Esophagus squamous epithelium (tissue), 5 donors: ENCODE measurements at regions not wholly inside any gene's neighbourhood (a gene's known extent, or its start where the extent isn't known, plus 50 kb on each side); places are given as distances from the start of the nearest gene placed in this dataset.
"Not testable (repeated sequence)": the region's sequence is repeated elsewhere in the genome, so short reads cannot be mapped to it uniquely, and the experiment has no call there.

Experiments
- DNase-seq: peaks from one replicate; lab custom pipeline; 2025; lab: John Stamatoyannopoulos, UW
- H3K27ac ChIP-seq, 4 donors: fragments of 200-600 bp; sonication (generic); one replicate each; pipeline ENCODE4 v1.5.1; 2016 to 2019; ENCODE audit warnings: mild to moderate bottlenecking in 1 of 4
- H3K27me3 ChIP-seq, 4 donors: fragments of 200-600 bp; sonication (generic); 1 replicate in 3 of 4; 2 replicates in 1 of 4; pipeline versions ENCODE4 v1.5.1 to v1.6.0; 2017 to 2021; ENCODE audit warnings: antibody characterized with exemption in 1 of 4
- H3K36me3 ChIP-seq, 3 donors: fragments of 200-600 bp; sonication (generic); one replicate each; pipeline ENCODE4 v1.5.1; 2016 to 2019
- H3K4me1 ChIP-seq, 3 donors: fragments of 200-600 bp; sonication (generic); one replicate each; pipeline ENCODE4 v1.5.1; 2017 to 2019
- H3K4me3 ChIP-seq, 4 donors: fragments of 200-600 bp; sonication (generic); 1 replicate in 3 of 4; 2 replicates in 1 of 4; pipeline ENCODE4 v1.5.1; 2016 to 2019; ENCODE audit warnings: mild to moderate bottlenecking in 2 of 4, moderate library complexity in 1 of 4
- H3K9me3 ChIP-seq, 3 donors: fragments of 200-600 bp; sonication (generic); one replicate each; pipeline ENCODE4 v1.5.1; 2016 to 2019
- POLR2A ChIP-seq, 4 donors: fragments of 450-650 bp; IDR thresholded peaks; one replicate each; pipeline ENCODE4 v1.6.1; 2017; ENCODE audit warnings: antibody characterized with exemption in 4 of 4, mild to moderate bottlenecking in 4 of 4, moderate library complexity in 3 of 4
- WGBS, 2 donors: methylation state at CpG; one replicate each; pipeline ENCODE4 v1.1.5; 2018; 5-methylcytosine and 5-hydroxymethylcytosine counted together
- intact Hi-C: fragments of 100-400 bp; cut with DNase I; formaldehyde crosslinking; loops from one replicate; pipeline ENCODE4 v1.15.0; 2022
- TF ChIP-seq, protein P1 (sequence below), 6 experiments: fragments of 450-650 bp in 4 of 6; fragments of 200-600 bp in 2 of 6; sonication (generic) in 2 of 6; IDR thresholded peaks; one replicate each; pipeline ENCODE4 v1.5.1; 2016 to 2019; ENCODE audit warnings: antibody characterized with exemption in 6 of 6, mild to moderate bottlenecking in 4 of 6, moderate library complexity in 4 of 6
- donor health status: DM: yes; HTN: yes; CAD: no.

DNA sequence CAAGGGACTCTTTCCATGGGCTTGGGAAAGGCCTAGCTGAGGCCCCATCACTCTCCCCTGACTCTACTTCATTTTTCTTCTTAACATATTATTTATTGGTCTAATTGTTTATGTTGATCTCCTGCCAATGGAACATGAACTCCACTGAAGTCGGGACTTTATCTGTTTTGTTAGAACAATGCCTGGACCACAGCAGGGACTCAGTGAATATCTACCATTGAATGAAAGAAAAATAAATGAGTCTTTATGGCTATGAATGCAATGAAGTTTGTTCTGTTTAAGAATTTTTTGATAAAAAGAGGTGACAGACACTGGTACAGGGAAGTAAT is 112.3 kb downstream of the ADAMTS15 start:
- Histone ChIP-seq H3K36me3 (no peaks in the 10 kb centered on the region), H3K4me1 (no peaks in the 10 kb centered on the region), H3K9me3 (no peaks in the 10 kb centered on the region), H3K27ac (no peak overlapping the region), H3K4me3 (no peak overlapping the region), H3K27me3 (no peaks in the 10 kb centered on the region)
- 33 to 56% methylated on average over 1 of the region's 1 CpG for WGBS, 2 donors
- no peak for DNase-seq
- no peak for TF ChIP-seq POLR2A (IDR thresholded peaks at IDR 0.05)
- intact Hi-C loops, result no loop called here

DNA sequence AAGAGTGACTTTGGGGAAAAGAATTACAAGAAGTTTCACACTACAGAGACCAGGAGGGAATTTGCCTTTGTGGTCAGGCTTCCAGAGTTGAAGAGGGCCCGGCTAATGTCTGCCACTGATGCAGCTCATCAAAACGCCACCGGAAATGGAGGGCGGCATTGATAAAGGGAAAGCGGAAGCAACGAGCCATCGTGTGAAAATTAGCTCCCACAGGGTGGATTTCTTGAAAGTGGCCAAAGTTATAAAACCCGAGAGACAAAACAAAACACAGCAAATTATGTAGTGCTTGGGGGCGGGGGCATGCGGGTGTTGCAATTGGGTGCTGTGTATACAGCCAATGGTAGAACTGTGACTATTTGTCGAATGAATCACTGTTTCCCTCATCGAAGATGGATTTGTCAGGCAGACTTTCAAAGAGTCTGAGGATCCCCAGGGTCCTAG is 113.0 kb downstream of the ADAMTS15 start:
- TF ChIP-seq, protein P1, sequence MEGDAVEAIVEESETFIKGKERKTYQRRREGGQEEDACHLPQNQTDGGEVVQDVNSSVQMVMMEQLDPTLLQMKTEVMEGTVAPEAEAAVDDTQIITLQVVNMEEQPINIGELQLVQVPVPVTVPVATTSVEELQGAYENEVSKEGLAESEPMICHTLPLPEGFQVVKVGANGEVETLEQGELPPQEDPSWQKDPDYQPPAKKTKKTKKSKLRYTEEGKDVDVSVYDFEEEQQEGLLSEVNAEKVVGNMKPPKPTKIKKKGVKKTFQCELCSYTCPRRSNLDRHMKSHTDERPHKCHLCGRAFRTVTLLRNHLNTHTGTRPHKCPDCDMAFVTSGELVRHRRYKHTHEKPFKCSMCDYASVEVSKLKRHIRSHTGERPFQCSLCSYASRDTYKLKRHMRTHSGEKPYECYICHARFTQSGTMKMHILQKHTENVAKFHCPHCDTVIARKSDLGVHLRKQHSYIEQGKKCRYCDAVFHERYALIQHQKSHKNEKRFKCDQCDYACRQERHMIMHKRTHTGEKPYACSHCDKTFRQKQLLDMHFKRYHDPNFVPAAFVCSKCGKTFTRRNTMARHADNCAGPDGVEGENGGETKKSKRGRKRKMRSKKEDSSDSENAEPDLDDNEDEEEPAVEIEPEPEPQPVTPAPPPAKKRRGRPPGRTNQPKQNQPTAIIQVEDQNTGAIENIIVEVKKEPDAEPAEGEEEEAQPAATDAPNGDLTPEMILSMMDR (IDR thresholded peaks at IDR 0.05), result no peak
- TF ChIP-seq POLR2A (IDR thresholded peaks at IDR 0.05), result no peak
- DNase-seq, result no peak
- H3K4me3 ChIP-seq, result no peak overlapping the region
- H3K27me3 ChIP-seq, result no peaks in the 10 kb centered on the region
- H3K9me3 ChIP-seq, result no peaks in the 10 kb centered on the region
- intact Hi-C loops, result no loop called here
- no peaks in the 10 kb centered on the region for H3K4me1 ChIP-seq
- H3K27ac ChIP-seq, result peak overlapping the region in 1 of 4 donors; percentile 45
- H3K36me3 ChIP-seq, result no peaks in the 10 kb centered on the region
- WGBS, 2 donors, result 64 to 75% methylated on average over 12 of the region's 12 CpGs

DNA sequence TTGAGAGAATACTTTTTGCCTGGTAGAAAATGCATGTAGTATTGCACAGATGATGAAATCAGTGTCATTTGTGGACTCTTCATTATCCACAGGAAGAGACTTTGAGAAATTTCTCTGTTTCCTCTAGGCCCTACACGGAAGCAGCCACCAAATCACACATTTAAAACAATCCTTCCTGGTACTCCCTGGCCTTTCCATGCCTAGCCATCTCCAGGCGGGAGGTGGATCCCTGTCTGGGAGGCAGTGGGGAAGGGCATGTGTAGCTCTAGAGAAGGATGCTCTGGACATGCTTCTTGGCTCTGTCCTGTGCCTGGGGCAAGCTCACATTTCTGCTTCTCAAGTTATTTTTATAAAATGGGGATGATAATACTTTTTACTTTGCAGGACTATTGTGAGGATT is 114.1 kb downstream of the ADAMTS15 start:
- TF ChIP-seq POLR2A (IDR thresholded peaks at IDR 0.05), result no peak
- TF ChIP-seq, protein P1 (IDR thresholded peaks at IDR 0.05), result no peak
- 62 to 79% methylated on average over 1 to 2 of the region's 2 CpGs for WGBS, 2 donors
- DNase-seq, result no peak
- no peak overlapping the region for H3K27ac ChIP-seq
- intact Hi-C loops, result no loop called here
- no peak overlapping the region for H3K4me3 ChIP-seq
- no peaks in the 10 kb centered on the region for H3K4me1 ChIP-seq
- H3K9me3 ChIP-seq, result no peaks in the 10 kb centered on the region
- H3K36me3 ChIP-seq, result no peaks in the 10 kb centered on the region
- H3K27me3 ChIP-seq, result no peaks in the 10 kb centered on the region

DNA sequence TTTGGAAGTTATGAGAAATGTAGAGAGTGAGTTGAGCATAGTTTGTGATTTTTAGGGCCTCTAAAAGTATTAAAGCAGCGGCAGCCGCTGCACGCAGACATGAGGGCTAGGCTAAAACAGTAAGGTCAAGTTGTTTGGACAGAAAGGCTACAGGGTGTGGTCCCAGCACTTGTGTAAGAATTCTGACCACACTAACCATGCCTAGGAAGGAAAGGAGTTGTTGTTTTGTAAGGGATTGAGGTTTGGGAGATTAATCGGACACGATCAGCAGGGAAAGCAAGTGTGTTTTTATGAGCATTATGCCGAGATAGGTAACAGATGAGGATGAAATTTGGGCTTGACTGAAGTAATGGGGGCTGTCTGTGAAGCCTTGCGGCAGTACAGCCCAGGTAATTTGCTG is 117.9 kb downstream of the ADAMTS15 start:
- H3K36me3 ChIP-seq, H3K27me3 ChIP-seq, DNase-seq, H3K4me3 ChIP-seq, H3K9me3 ChIP-seq, intact Hi-C loops, H3K27ac ChIP-seq, H3K4me1 ChIP-seq: not testable (repeated sequence)
- WGBS, 2 donors, result 76 to 85% methylated on average over 7 of the region's 7 CpGs

DNA sequence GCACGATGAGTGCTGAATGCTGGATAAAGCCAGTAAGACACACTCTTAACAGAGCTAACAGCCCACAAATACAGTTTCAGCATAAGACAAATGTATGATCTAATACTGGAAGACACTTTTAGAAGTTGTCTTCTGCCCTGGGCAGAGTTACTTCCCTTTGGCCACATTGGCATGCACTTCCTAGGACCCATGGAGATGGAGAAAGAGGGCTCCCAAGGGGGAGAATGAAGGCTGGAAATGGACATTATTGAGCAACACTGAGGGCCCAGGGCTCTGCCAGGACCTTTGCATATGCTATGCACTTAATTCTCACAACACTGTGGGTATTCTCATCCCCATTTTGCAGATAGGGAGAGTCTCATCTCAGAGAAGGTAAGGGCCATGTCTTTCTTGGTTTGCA is 123.1 kb downstream of the ADAMTS15 start:
- WGBS, 2 donors, result 92 to 100% methylated on average over 1 of the region's 1 CpG

DNA sequence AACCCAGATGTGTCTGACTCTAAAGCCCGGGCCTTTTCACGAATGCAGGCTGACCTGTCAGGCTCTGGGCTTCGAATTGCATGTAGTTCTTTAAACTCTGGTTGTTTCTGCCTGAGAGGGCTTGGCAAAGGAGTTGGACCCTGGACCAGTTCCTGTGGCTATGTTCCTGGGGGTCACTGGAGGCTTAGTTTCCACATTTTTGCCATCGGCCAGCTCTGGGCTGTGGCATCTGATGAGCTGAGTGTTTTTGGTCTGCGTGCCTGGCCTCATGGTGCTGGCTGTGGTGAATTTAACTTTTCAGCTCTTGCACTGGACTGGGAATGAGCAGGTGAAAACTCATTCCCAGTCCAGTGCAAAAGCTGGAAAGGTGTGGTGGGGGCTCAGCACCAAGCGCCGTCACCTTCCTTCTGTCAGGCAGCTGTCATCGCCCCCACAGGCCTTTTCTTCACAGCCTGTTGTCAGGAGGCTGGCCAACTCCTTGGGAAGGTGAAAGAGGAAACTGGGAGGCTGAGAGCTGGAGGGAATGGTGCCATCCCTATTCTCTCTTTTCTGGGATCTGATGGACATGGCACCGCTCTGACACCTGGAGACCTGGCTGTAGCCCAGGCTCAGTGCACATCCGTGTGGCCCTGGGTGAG is 123.6 kb downstream of the ADAMTS15 start:
- WGBS, 2 donors, result 58 to 65% methylated on average over 6 to 8 of the region's 10 CpGs
- H3K27me3 ChIP-seq, result no peaks in the 10 kb centered on the region
- no peak for DNase-seq
- H3K4me3 ChIP-seq, result no peak overlapping the region
- H3K36me3 ChIP-seq, result no peaks in the 10 kb centered on the region
- H3K9me3 ChIP-seq, result no peaks in the 10 kb centered on the region
- no peaks in the 10 kb centered on the region for H3K4me1 ChIP-seq
- H3K27ac ChIP-seq, result no peak overlapping the region
- no peak for TF ChIP-seq POLR2A (IDR thresholded peaks at IDR 0.05)
- TF ChIP-seq, protein P1 (IDR thresholded peaks at IDR 0.05), result no peak
- intact Hi-C loops, result no loop called here

More for the DNA sequence above, 123.1 kb downstream of the ADAMTS15 start:
- no peak for DNase-seq
- H3K9me3 ChIP-seq, result no peaks in the 10 kb centered on the region
- no peaks in the 10 kb centered on the region for H3K4me1 ChIP-seq
- TF ChIP-seq, protein P1 (IDR thresholded peaks at IDR 0.05), result no peak
- TF ChIP-seq POLR2A (IDR thresholded peaks at IDR 0.05), result no peak
- no peak overlapping the region for H3K27ac ChIP-seq
- intact Hi-C loops, result no loop called here
- no peak overlapping the region for H3K4me3 ChIP-seq
- H3K36me3 ChIP-seq, result no peaks in the 10 kb centered on the region
- H3K27me3 ChIP-seq, result no peaks in the 10 kb centered on the region
